H1 (cell line): ENCODE measurements at regions not wholly inside any gene's neighbourhood (a gene's known extent, or its start where the extent isn't known, plus 50 kb on each side); places are given as distances from the start of the nearest gene placed in this dataset.

Experiments
- CTCF ChIA-PET: fragments of 300-600 bp; sonication (Branson Sonifier 250); formaldehyde crosslinking; loops from one replicate; lab custom pipeline; 2021; ENCODE audit not compliant: partially characterized antibody; lab: Charles Lee
- POLR2A ChIA-PET: fragments of 300-600 bp; sonication (Branson Sonifier 250); formaldehyde crosslinking; loops from one replicate; lab custom pipeline; 2021; ENCODE audit warnings: inconsistent platforms; ENCODE audit not compliant: partially characterized antibody; lab: Charles Lee
- DNase-seq, 2 experiments: peaks; one replicate each; pipeline versions ENCODE4 v3.0.0 to v3.0.0-alpha.2; 2010 to 2022; ENCODE audit warnings: low spot score in 2 of 2, low read depth in 1 of 2, mixed read lengths in 1 of 2
- FAIRE-seq: peaks from 2 replicates; lab custom pipeline; 2011; peaks lifted over from hg19 to GRCh38; lab: Jason Lieb, UNC
- H2AFZ ChIP-seq: 2 replicates; pipeline ENCODE4 v1.8.1; 2012; ENCODE audit warnings: low read length, inconsistent platforms
- H2AK5ac ChIP-seq: 2 replicates; pipeline ENCODE4 v1.6.1; 2013; ENCODE audit warnings: low read depth, low read length
- H2BK120ac ChIP-seq: replicated peaks from 2 replicates; pipeline ENCODE3; 2013; ENCODE audit warnings: low read depth, low read length, inconsistent platforms
- H2BK12ac ChIP-seq: 2 replicates; pipeline ENCODE4 v1.6.1; 2013; ENCODE audit warnings: low read depth, low read length
- H2BK15ac ChIP-seq: 2 replicates; pipeline ENCODE4 v1.6.1; 2013; ENCODE audit warnings: low read length
- H2BK20ac ChIP-seq: 2 replicates; pipeline ENCODE4 v1.6.1; 2013; ENCODE audit warnings: low read length
- H2BK5ac ChIP-seq: 2 replicates; pipeline ENCODE4 v1.6.1; 2013; ENCODE audit warnings: low read depth, low read length
- H3K14ac ChIP-seq: 2 replicates; pipeline ENCODE4 v1.6.1; 2013; ENCODE audit warnings: inconsistent platforms; ENCODE audit not compliant: insufficient read length
- H3K18ac ChIP-seq: 2 replicates; pipeline ENCODE4 v1.6.1; 2013; ENCODE audit warnings: low read length; ENCODE audit errors: extremely low read depth
- H3K23ac ChIP-seq: 2 replicates; pipeline ENCODE4 v1.6.1; 2013; ENCODE audit warnings: inconsistent platforms; ENCODE audit not compliant: insufficient read length
- H3K23me2 ChIP-seq: 2 replicates; pipeline ENCODE4 v1.6.1; 2013; ENCODE audit warnings: low read depth, low read length
- H3K27ac ChIP-seq: 2 replicates; pipeline ENCODE4 v1.6.1; 2011; ENCODE audit warnings: low read depth, low read length, inconsistent platforms
- H3K27me3 ChIP-seq, 4 experiments: replicated peaks in 1 of 4; 1 replicate in 1 of 4; 2 replicates in 3 of 4; pipeline versions ENCODE4 v1.6.1 to v1.8.1; 2011 to 2013; ENCODE audit warnings: low read length in 3 of 4, mild to moderate bottlenecking in 3 of 4, inconsistent platforms in 2 of 4, mixed read lengths in 2 of 4, moderate library complexity in 1 of 4; ENCODE audit not compliant: control insufficient read depth in 3 of 4, insufficient read depth in 3 of 4; ENCODE audit errors: extremely low read depth in 1 of 4
- H3K36me3 ChIP-seq, 4 experiments: 2 replicates each; pipeline versions ENCODE4 v1.6.1 to v1.8.1; 2011 to 2013; ENCODE audit warnings: mild to moderate bottlenecking in 4 of 4, low read length in 3 of 4, moderate library complexity in 2 of 4, control low read depth in 1 of 4, inconsistent platforms in 1 of 4; ENCODE audit not compliant: insufficient read depth in 4 of 4, control insufficient read depth in 2 of 4
- H3K4ac ChIP-seq: replicated peaks from 2 replicates; pipeline ENCODE3; 2013; ENCODE audit warnings: low read length, low read depth, mixed read lengths, inconsistent platforms; ENCODE audit not compliant: insufficient read length
- H3K4me1 ChIP-seq, 4 experiments: replicated peaks in 1 of 4; 1 replicate in 1 of 4; 2 replicates in 3 of 4; pipeline versions ENCODE4 v1.6.1 to v1.8.1; 2011 to 2013; ENCODE audit warnings: low read length in 3 of 4, inconsistent platforms in 2 of 4, mixed read lengths in 1 of 4; ENCODE audit not compliant: insufficient read depth in 4 of 4, control insufficient read depth in 3 of 4
- H3K4me2 ChIP-seq, 2 experiments: 2 replicates each; pipeline versions ENCODE4 v1.6.1 to v1.8.1; 2011 to 2013; ENCODE audit warnings: low read depth in 2 of 2, low read length in 2 of 2, control low read depth in 1 of 2, inconsistent platforms in 1 of 2, mild to moderate bottlenecking in 1 of 2; ENCODE audit not compliant: insufficient read depth in 1 of 2
- H3K4me3 ChIP-seq, 4 experiments: fragments of 200-600, 300-600 bp in 1 of 4; sonication (generic), shearing (Covaris generic), sonication (Bioruptor Twin) in 1 of 4; 2 replicates each; pipeline versions ENCODE4 v1.5.1 to v1.8.1; 2011 to 2016; ENCODE audit warnings: low read length in 4 of 4, low read depth in 3 of 4, control low read depth in 2 of 4, inconsistent platforms in 2 of 4, mild to moderate bottlenecking in 2 of 4, mixed read lengths in 1 of 4, moderate library complexity in 1 of 4; ENCODE audit not compliant: insufficient read depth in 2 of 4; ENCODE audit errors: extremely low read depth in 1 of 4
- H3K56ac ChIP-seq: replicated peaks from 2 replicates; pipeline ENCODE3; 2013; ENCODE audit warnings: low read depth, mild to moderate bottlenecking, mixed read lengths, low read length, inconsistent platforms; ENCODE audit not compliant: insufficient read length
- H3K79me1 ChIP-seq: 2 replicates; pipeline ENCODE4 v1.6.1; 2013; ENCODE audit warnings: low read depth, low read length, control low read depth
- H3K79me2 ChIP-seq, 2 experiments: 2 replicates each; pipeline versions ENCODE4 v1.6.1 to v1.8.1; 2012 to 2013; ENCODE audit warnings: low read length in 2 of 2, mild to moderate bottlenecking in 2 of 2, inconsistent platforms in 1 of 2; ENCODE audit not compliant: insufficient read depth in 2 of 2, control insufficient read depth in 1 of 2
- H3K9ac ChIP-seq, 4 experiments: replicated peaks in 1 of 4; 1 replicate in 1 of 4; 2 replicates in 3 of 4; pipeline versions ENCODE4 v1.6.1 to v1.8.1; 2011 to 2013; ENCODE audit warnings: low read depth in 3 of 4, low read length in 3 of 4, control low read depth in 2 of 4, mild to moderate bottlenecking in 2 of 4, moderate library complexity in 2 of 4, inconsistent platforms in 1 of 4; ENCODE audit errors: extremely low read depth in 1 of 4
- H3K9me3 ChIP-seq, 2 experiments: 2 replicates each; pipeline versions ENCODE4 v1.6.1 to v1.8.1; 2012 to 2013; ENCODE audit warnings: mild to moderate bottlenecking in 2 of 2, moderate library complexity in 2 of 2, control low read depth in 1 of 2, inconsistent platforms in 1 of 2, low read depth in 1 of 2, low read length in 1 of 2, mixed read lengths in 1 of 2; ENCODE audit not compliant: insufficient read depth in 2 of 2
- H4K20me1 ChIP-seq, 2 experiments: replicated peaks in 1 of 2; 2 replicates each; pipeline versions ENCODE3 to v1.8.1; 2011 to 2013; ENCODE audit warnings: inconsistent platforms in 2 of 2, low read length in 2 of 2, mild to moderate bottlenecking in 1 of 2; ENCODE audit not compliant: insufficient read depth in 2 of 2, control insufficient read depth in 1 of 2
- H4K5ac ChIP-seq: 2 replicates; pipeline ENCODE4 v1.6.1; 2013; ENCODE audit warnings: low read length, low read depth, mixed read lengths, inconsistent platforms; ENCODE audit not compliant: insufficient read length
- H4K8ac ChIP-seq: 2 replicates; pipeline ENCODE4 v1.8.0; 2013; ENCODE audit warnings: mild to moderate bottlenecking, moderate library complexity, low read length, inconsistent platforms; ENCODE audit not compliant: insufficient read depth; ENCODE audit errors: extremely low read depth
- H4K91ac ChIP-seq: replicated peaks from 2 replicates; pipeline ENCODE3; 2013; ENCODE audit warnings: low read length, mixed read lengths, inconsistent platforms; ENCODE audit not compliant: insufficient read length
- BACH1 ChIP-seq: IDR thresholded peaks from 2 replicates; pipeline ENCODE4 v1.6.1; 2012; ENCODE audit warnings: low read length, improper control_type of control experiment
- EZH2 ChIP-seq: fragments of 200-600 bp; sonication (generic); IDR thresholded peaks from 2 replicates; pipeline ENCODE4 v1.7.1; 2012; ENCODE audit warnings: low read depth, mild to moderate bottlenecking, moderate library complexity, low read length, inconsistent platforms; ENCODE audit not compliant: severe bottlenecking
- GTF2F1 ChIP-seq: IDR thresholded peaks from 2 replicates; pipeline ENCODE4 v1.6.1; 2012; ENCODE audit warnings: low read depth, low read length, improper control_type of control experiment, borderline replicate concordance
- HDAC2 ChIP-seq, 2 experiments: fragments of 300-600 bp in 1 of 2; sonication (generic) in 1 of 2; IDR thresholded peaks; 2 replicates each; pipeline ENCODE4 v1.6.1; 2011 to 2012; ENCODE audit warnings: low read depth in 2 of 2, low read length in 2 of 2, mild to moderate bottlenecking in 2 of 2, moderate library complexity in 2 of 2, borderline replicate concordance in 1 of 2, inconsistent platforms in 1 of 2
- NRF1 ChIP-seq: IDR thresholded peaks from 2 replicates; pipeline ENCODE4 v1.6.1; 2011; ENCODE audit warnings: mild to moderate bottlenecking, low read depth, low read length, improper control_type of control experiment
- RBBP5 ChIP-seq: IDR thresholded peaks from 2 replicates; pipeline ENCODE4 v1.7.1; 2012; ENCODE audit warnings: low read depth, mild to moderate bottlenecking, inconsistent platforms, low read length, moderate library complexity, borderline replicate concordance
- TEAD4 ChIP-seq: IDR thresholded peaks from 2 replicates; pipeline ENCODE4 v1.6.1; 2012; ENCODE audit warnings: low read depth, low read length, inconsistent platforms, mixed read lengths
- WGBS, 2 experiments: shearing (Covaris generic) in 1 of 2; methylation state at CpG; one replicate each; pipeline versions ENCODE4 v1.1.6 to v1.1.7; 2013 to 2015; ENCODE audit warnings: low lambda C conversion rate in 2 of 2, mixed read lengths in 2 of 2, inconsistent platforms in 1 of 2, low coverage in 1 of 2, missing lambda C conversion rate in 1 of 2; ENCODE audit not compliant: insufficient replicate concordance in 2 of 2, insufficient coverage in 1 of 2, insufficient read length in 1 of 2; ENCODE audit errors: extremely low coverage in 1 of 2, missing lambda C conversion rate in 1 of 2; 5-methylcytosine and 5-hydroxymethylcytosine counted together

DNA sequence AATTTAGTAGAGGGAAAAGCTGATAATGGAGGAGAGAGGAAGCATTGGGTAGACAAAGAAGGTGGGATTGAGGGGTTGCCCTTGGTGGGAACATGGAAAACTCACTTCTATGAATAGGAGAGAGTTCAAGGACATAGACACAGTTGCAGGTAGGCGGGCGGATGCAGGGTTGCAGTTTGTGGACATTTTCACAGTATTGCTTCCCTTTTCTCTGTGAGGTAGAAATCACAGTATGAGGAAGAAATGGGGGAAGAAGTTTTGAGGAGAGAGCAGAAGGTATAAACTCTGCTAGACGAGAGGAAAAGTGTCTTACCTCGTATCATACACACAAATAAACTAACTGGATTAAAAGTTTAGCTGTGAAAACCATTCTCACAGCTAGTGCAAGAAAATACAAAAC lies 200.7 kb upstream of the ECI2 start:
- H4K5ac ChIP-seq = no peak overlapping the region
- H3K4ac ChIP-seq = no peak overlapping the region
- no peak overlapping the region for H2AFZ ChIP-seq
- no peak overlapping the region for H3K4me2 ChIP-seq
- H4K20me1 ChIP-seq = no peaks in the 10 kb centered on the region
- H3K4me3 ChIP-seq = no peak overlapping the region
- H2BK12ac ChIP-seq = no peak overlapping the region
- no peaks in the 10 kb centered on the region for H3K23me2 ChIP-seq
- no peaks in the 10 kb centered on the region for H3K4me1 ChIP-seq
- FAIRE-seq = no peak
- no peak overlapping the region for H2BK20ac ChIP-seq
- H3K79me1 ChIP-seq = no peaks in the 10 kb centered on the region
- DNase-seq = no peak
- H3K18ac ChIP-seq = no peak overlapping the region
- no peak overlapping the region for H4K91ac ChIP-seq
- no peaks in the 10 kb centered on the region for H3K9me3 ChIP-seq
- H2BK120ac ChIP-seq = no peak overlapping the region
- no peak overlapping the region for H3K14ac ChIP-seq
- H3K79me2 ChIP-seq = no peaks in the 10 kb centered on the region
- POLR2A ChIA-PET = no interaction called here
- H3K23ac ChIP-seq = no peak overlapping the region
- H3K56ac ChIP-seq = no peak overlapping the region
- no peak overlapping the region for H4K8ac ChIP-seq
- no peak overlapping the region for H2BK5ac ChIP-seq
- no peak overlapping the region for H3K9ac ChIP-seq
- H2AK5ac ChIP-seq = no peak overlapping the region
- CTCF ChIA-PET = interaction anchor here (0.9 to 1.1 kb wide), 2 partner anchors 29 to 694 kb away, joined by 3 read pairs; no protein-coding TSS in a partner anchor
- WGBS, 2 experiments = 85% methylated on average over 4 of the region's 4 CpGs; no CpG with 5 or more reads in 1 of the 2 experiments
- no peaks in the 10 kb centered on the region for H3K27me3 ChIP-seq
- H2BK15ac ChIP-seq = no peak overlapping the region
- no peak overlapping the region for H3K27ac ChIP-seq
- H3K36me3 ChIP-seq = no peaks in the 10 kb centered on the region
- TF ChIP-seq GTF2F1 = no peak
- TF ChIP-seq EZH2 = no peak
- no peak for TF ChIP-seq HDAC2 (IDR thresholded peaks at IDR 0.05; ENCODE audit: borderline replicate concordance in 1 of 2, low read depth in 2 of 2, low read length in 2 of 2)
- no peak for TF ChIP-seq RBBP5
- no peak for TF ChIP-seq BACH1
- no peak for TF ChIP-seq TEAD4
- TF ChIP-seq NRF1 = no peak
